ENCODE measurements at regions not wholly inside any gene's neighbourhood (a gene's known extent, or its start where the extent isn't known, plus 50 kb on each side); places are given as distances from the start of the nearest gene placed in this dataset.

- H3K4me3 ChIP-seq (ENCODE audit: low read depth, low read length) = no peak overlapping the region
- no peak for TF ChIP-seq CTCF (IDR thresholded peaks at IDR 0.05; ENCODE audit: insufficient read depth, low read length, missing control alignments)
- no peak for DNase-seq (ENCODE audit: low read depth, low spot score)
- ChIA-PET CTCF (interaction anchor here (1.0 kb wide), 1 partner anchor 12 kb away, joined by 3 read pairs; no protein-coding TSS in a partner anchor), POLR2A (no interaction called here)
These were observed 268.4 kb downstream of the MAN2A1 start for GRCh38 chr5:109958082-109958481.

- no peak for TF ChIP-seq CTCF (IDR thresholded peaks at IDR 0.05; ENCODE audit: insufficient read depth, low read length, missing control alignments)
- DNase-seq (ENCODE audit: low read depth, low spot score) = no peak
- H3K4me3 ChIP-seq (ENCODE audit: low read depth, low read length) = no peak overlapping the region
- ChIA-PET CTCF (no interaction called here), POLR2A (no interaction called here)
These were observed 269.9 kb downstream of the MAN2A1 start for GRCh38 chr5:109959652-109960051.

- CTCF ChIA-PET = no interaction called here
- DNase-seq (ENCODE audit: low read depth, low spot score) = no peak
- H3K4me3 ChIP-seq (ENCODE audit: low read depth, low read length) = no peak overlapping the region
- TF ChIP-seq CTCF (IDR thresholded peaks at IDR 0.05; ENCODE audit: insufficient read depth, low read length, missing control alignments) = no peak
- POLR2A ChIA-PET = no interaction called here
These were observed 272.0 kb downstream of the MAN2A1 start for GRCh38 chr5:109961751-109962150.

GRCh38 chr5:109962882-109963603 lies 273.3 kb downstream of the MAN2A1 start:
- no peak for DNase-seq (ENCODE audit: low read depth, low spot score)
- no peak for TF ChIP-seq CTCF (IDR thresholded peaks at IDR 0.05; ENCODE audit: insufficient read depth, low read length, missing control alignments)
- no peak overlapping the region for H3K4me3 ChIP-seq (ENCODE audit: low read depth, low read length)
- CTCF ChIA-PET = no interaction called here
- POLR2A ChIA-PET = no interaction called here

GRCh38 chr5:109964136-109964535 lies 274.4 kb downstream of the MAN2A1 start:
- DNase-seq (ENCODE audit: low read depth, low spot score) = no peak
- H3K4me3 ChIP-seq (ENCODE audit: low read depth, low read length) = no peak overlapping the region
- no peak for TF ChIP-seq CTCF (IDR thresholded peaks at IDR 0.05; ENCODE audit: insufficient read depth, low read length, missing control alignments)
- POLR2A ChIA-PET = no interaction called here
- CTCF ChIA-PET = no interaction called here

GRCh38 chr5:109965634-109966033 lies 275.9 kb downstream of the MAN2A1 start:
- H3K4me3 ChIP-seq (ENCODE audit: low read depth, low read length) = no peak overlapping the region
- CTCF ChIA-PET = no interaction called here
- no peak for DNase-seq (ENCODE audit: low read depth, low spot score)
- no peak for TF ChIP-seq CTCF (IDR thresholded peaks at IDR 0.05; ENCODE audit: insufficient read depth, low read length, missing control alignments)
- POLR2A ChIA-PET = no interaction called here

All from AG04449 (cell line).